IMR-90 (cell line): ENCODE measurements at regions not wholly inside any gene's neighbourhood (a gene's known extent, or its start where the extent isn't known, plus 50 kb on each side); places are given as distances from the start of the nearest gene placed in this dataset.

Source experiments
- ATAC-seq: fragments of 200-7000 bp; cut with Tn5 transposase; 2 replicates; pipeline ENCODE4 v1.9.1; 2020; ENCODE audit warnings: low read depth, mild to moderate bottlenecking, moderate library complexity
- BruUV-seq: library from RNA; stranded (reverse); fragments of 400-500 nt; replicated peaks from 2 replicates; lab custom pipeline; 2021; lab: Mats Ljungman, UMichigan
- CTCF ChIA-PET: fragments of 300-600 bp; formaldehyde crosslinking; extraction: SDS; loops from one replicate; lab custom pipeline; 2021; ENCODE audit warnings: antibody characterized with exemption; lab: Yijun Ruan, JAX
- POLR2A ChIA-PET: fragments of 300-600 bp; sonication (Branson Sonifier 250); formaldehyde crosslinking; loops from one replicate; lab custom pipeline; 2022; ENCODE audit warnings: antibody characterized with exemption; ENCODE audit not compliant: unreplicated experiment; lab: Charles Lee
- DNase-seq: peaks from one replicate; pipeline ENCODE4 v3.0.0; 2013
- H2AFZ ChIP-seq: replicated peaks from 2 replicates; pipeline ENCODE3; 2013; ENCODE audit warnings: low read length, mild to moderate bottlenecking; ENCODE audit not compliant: poor library complexity
- H2AK5ac ChIP-seq: 2 replicates; pipeline ENCODE4 v1.6.1; 2013; ENCODE audit warnings: low read depth, low read length, inconsistent platforms
- H2AK9ac ChIP-seq: replicated peaks from 2 replicates; pipeline ENCODE3; 2013; ENCODE audit warnings: mild to moderate bottlenecking, low read depth, low read length, moderate library complexity; ENCODE audit not compliant: poor library complexity
- H2BK120ac ChIP-seq: 2 replicates; pipeline ENCODE4 v1.6.1; 2013; ENCODE audit warnings: low read depth, low read length, inconsistent platforms
- H2BK15ac ChIP-seq: 3 replicates; pipeline ENCODE4 v1.6.1; 2013; ENCODE audit warnings: low read depth, low read length, inconsistent platforms
- H2BK20ac ChIP-seq: 2 replicates; pipeline ENCODE4 v1.6.1; 2013; ENCODE audit warnings: low read depth, mild to moderate bottlenecking, inconsistent platforms, low read length, moderate library complexity
- H2BK5ac ChIP-seq: 2 replicates; pipeline ENCODE4 v1.6.1; 2013; ENCODE audit warnings: mild to moderate bottlenecking, low read depth, low read length, inconsistent platforms; ENCODE audit not compliant: poor library complexity, severe bottlenecking
- H3K14ac ChIP-seq: replicated peaks from 2 replicates; pipeline ENCODE4 v1.6.1; 2013; ENCODE audit warnings: low read depth, low read length, inconsistent platforms
- H3K18ac ChIP-seq: 2 replicates; pipeline ENCODE4 v1.6.1; 2013; ENCODE audit warnings: low read depth, low read length, control low read depth
- H3K23ac ChIP-seq: 2 replicates; pipeline ENCODE4 v1.6.1; 2013; ENCODE audit warnings: low read depth, low read length, inconsistent platforms
- H3K27ac ChIP-seq: 2 replicates; pipeline ENCODE4 v1.5.1; 2013; ENCODE audit warnings: mild to moderate bottlenecking, control low read depth, low read length; ENCODE audit not compliant: insufficient read depth
- H3K27me3 ChIP-seq: 2 replicates; pipeline ENCODE4 v1.6.1; 2013; ENCODE audit warnings: low read length; ENCODE audit not compliant: control insufficient read depth, insufficient read depth
- H3K36me3 ChIP-seq: 2 replicates; pipeline ENCODE4 v1.6.1; 2013; ENCODE audit warnings: low read length, mixed read lengths; ENCODE audit not compliant: control insufficient read depth, insufficient read depth
- H3K4ac ChIP-seq: 2 replicates; pipeline ENCODE4 v1.6.1; 2013; ENCODE audit warnings: low read depth, low read length, inconsistent platforms
- H3K4me1 ChIP-seq: 2 replicates; pipeline ENCODE4 v1.6.1; 2013; ENCODE audit warnings: low read length, mixed read lengths; ENCODE audit not compliant: control insufficient read depth, insufficient read depth
- H3K4me2 ChIP-seq: 2 replicates; pipeline ENCODE4 v1.6.1; 2013; ENCODE audit warnings: low read depth, mild to moderate bottlenecking, control low read depth, low read length, moderate library complexity
- H3K4me3 ChIP-seq: 2 replicates; pipeline ENCODE4 v1.5.1; 2013; ENCODE audit warnings: low read depth, mild to moderate bottlenecking, control low read depth, low read length, moderate library complexity; ENCODE audit not compliant: insufficient read depth
- H3K56ac ChIP-seq: 2 replicates; pipeline ENCODE4 v1.6.1; 2013; ENCODE audit warnings: low read length, inconsistent platforms; ENCODE audit not compliant: insufficient read depth; ENCODE audit errors: extremely low read depth
- H3K79me1 ChIP-seq, 2 experiments: 2 replicates each; pipeline ENCODE4 v1.6.1; 2013; ENCODE audit warnings: low read length in 2 of 2, inconsistent platforms in 1 of 2, low read depth in 1 of 2
- H3K9ac ChIP-seq: 2 replicates; pipeline ENCODE4 v1.6.1; 2013; ENCODE audit warnings: low read depth, low read length, control low read depth
- H3K9me1 ChIP-seq: 2 replicates; pipeline ENCODE4 v1.6.1; 2013; ENCODE audit warnings: low read length, inconsistent platforms; ENCODE audit not compliant: insufficient read depth
- H3K9me3 ChIP-seq: 2 replicates; pipeline ENCODE4 v1.6.1; 2013; ENCODE audit warnings: low read length; ENCODE audit not compliant: control insufficient read depth, insufficient read depth
- H4K20me1 ChIP-seq: 2 replicates; pipeline ENCODE4 v1.6.1; 2013; ENCODE audit warnings: low read length, inconsistent platforms; ENCODE audit not compliant: insufficient read depth
- H4K5ac ChIP-seq: 2 replicates; pipeline ENCODE4 v1.6.1; 2013; ENCODE audit warnings: mild to moderate bottlenecking, low read depth, low read length, control low read depth
- H4K8ac ChIP-seq, 2 experiments: 2 replicates each; pipeline ENCODE4 v1.6.1; 2013; ENCODE audit warnings: low read depth in 2 of 2, low read length in 2 of 2, control low read depth in 1 of 2, inconsistent platforms in 1 of 2
- H4K91ac ChIP-seq: 2 replicates; pipeline ENCODE4 v1.6.1; 2013; ENCODE audit warnings: low read depth, low read length, inconsistent platforms; ENCODE audit not compliant: insufficient read depth
- BHLHE40 ChIP-seq: fragments of 150-350 bp; IDR thresholded peaks from 2 replicates; pipeline ENCODE4 v1.6.1; 2016; ENCODE audit warnings: mild to moderate bottlenecking, low read depth, low read length
- CEBPB ChIP-seq: IDR thresholded peaks from 2 replicates; pipeline ENCODE4 v1.6.1; 2012; ENCODE audit warnings: low read depth, low read length, improper control_type of control experiment
- CHD1 ChIP-seq: IDR thresholded peaks from 2 replicates; pipeline ENCODE4 v1.6.1; 2012; ENCODE audit warnings: low read depth, low read length, improper control_type of control experiment
- FOS ChIP-seq: fragments of 150-350 bp; IDR thresholded peaks from 2 replicates; pipeline ENCODE4 v1.6.1; 2016; ENCODE audit warnings: low read depth, low read length
- MAFK ChIP-seq: IDR thresholded peaks from 2 replicates; pipeline ENCODE4 v1.6.1; 2012; ENCODE audit warnings: low read depth, low read length, improper control_type of control experiment
- MAZ ChIP-seq: IDR thresholded peaks from 2 replicates; pipeline ENCODE4 v1.6.1; 2012; ENCODE audit warnings: low read depth, mild to moderate bottlenecking, low read length, improper control_type of control experiment, moderate library complexity, borderline replicate concordance
- MXI1 ChIP-seq: IDR thresholded peaks from 2 replicates; pipeline ENCODE4 v1.6.1; 2012; ENCODE audit warnings: low read depth, mild to moderate bottlenecking, low read length, moderate library complexity, borderline replicate concordance
- NFE2L2 ChIP-seq: fragments of 150-350 bp; IDR thresholded peaks from 2 replicates; pipeline ENCODE4 v1.6.1; 2016; ENCODE audit warnings: low read depth, mild to moderate bottlenecking, low read length
- POLR2A ChIP-seq: IDR thresholded peaks from 2 replicates; pipeline ENCODE4 v1.6.1; 2012; ENCODE audit warnings: mild to moderate bottlenecking, low read depth, low read length
- RAD21 ChIP-seq: IDR thresholded peaks from 2 replicates; pipeline ENCODE4 v1.6.1; 2012; ENCODE audit warnings: low read length, improper control_type of control experiment
- RCOR1 ChIP-seq: IDR thresholded peaks from 2 replicates; pipeline ENCODE4 v1.6.1; 2012; ENCODE audit warnings: mild to moderate bottlenecking, low read length, improper control_type of control experiment; ENCODE audit not compliant: insufficient replicate concordance
- RFX5 ChIP-seq: IDR thresholded peaks from 2 replicates; pipeline ENCODE4 v1.8.0; 2012; ENCODE audit warnings: low read depth, mild to moderate bottlenecking, low read length, moderate library complexity
- SMC3 ChIP-seq: fragments of 150-350 bp; IDR thresholded peaks from 2 replicates; pipeline ENCODE4 v1.6.1; 2016; ENCODE audit warnings: low read depth, mild to moderate bottlenecking, antibody characterized with exemption, low read length, moderate library complexity
- dilution Hi-C: fragments of 300-500 bp; cut with HindIII; formaldehyde crosslinking; loops from one replicate; pipeline ENCODE4 v1.14.3; 2018; ENCODE audit warnings: low sequenced_read_pairs; ENCODE audit not compliant: unreplicated experiment
- in situ Hi-C: fragments of 300-500 bp; cut with MboI; formaldehyde crosslinking; loops from 3 replicates; pipeline ENCODE4 v1.14.3; 2019; ENCODE audit warnings: low sequenced_read_pairs, inconsistent platforms, mixed read lengths
- intact Hi-C: fragments of 100-400 bp; cut with micrococcal nuclease; formaldehyde crosslinking; loops from 2 replicates; pipeline ENCODE4 v1.10.0; 2022
- TF ChIP-seq, protein P1 (sequence below): fragments of 150-350 bp; IDR thresholded peaks from 2 replicates; pipeline ENCODE4 v1.6.1; 2017; ENCODE audit warnings: mild to moderate bottlenecking, antibody characterized with exemption, low read length, low read depth
- TF ChIP-seq, protein P2 (sequence below): conservative IDR thresholded peaks from 2 replicates; pipeline ENCODE4 v1.5.1; 2012; ENCODE audit warnings: mild to moderate bottlenecking, low read depth, low read length, improper control_type of control experiment
- TF ChIP-seq, protein P3 (sequence below): fragments of 150-350 bp; IDR thresholded peaks from 2 replicates; pipeline ENCODE4 v1.6.1; 2016; ENCODE audit warnings: low read depth, mild to moderate bottlenecking, low read length, moderate library complexity, borderline replicate concordance

DNA sequence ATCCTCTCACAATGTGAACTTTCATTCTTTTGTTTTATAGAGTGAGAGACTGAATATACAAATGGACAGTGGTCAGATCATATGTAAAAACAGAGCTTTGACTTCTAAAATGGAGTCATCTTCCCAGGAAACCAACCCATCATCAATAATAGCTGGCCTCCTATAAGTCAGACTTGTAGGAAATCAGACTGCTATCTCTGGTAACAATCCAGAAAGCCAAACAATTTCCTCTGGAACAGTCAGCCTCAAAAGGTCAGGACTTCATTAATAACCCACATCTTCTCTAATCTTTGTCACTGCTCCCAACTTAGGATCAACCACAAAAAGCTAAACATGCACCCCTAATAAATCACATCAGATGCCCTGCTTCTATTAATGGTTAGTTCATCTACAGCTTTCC is 227.9 kb upstream of the G2E3 start:
- Histone ChIP-seq H3K36me3 (no peaks in the 10 kb centered on the region), H4K5ac (no peak overlapping the region), H3K4me1 (no peaks in the 10 kb centered on the region), H4K91ac (no peak overlapping the region), H2AK9ac (no peak overlapping the region), H3K9me1 (no peaks in the 10 kb centered on the region), H3K56ac (no peak overlapping the region), H3K23ac (no peak overlapping the region), H3K18ac (no peak overlapping the region), H3K14ac (no peak overlapping the region), H3K4ac (no peak overlapping the region), H2BK120ac (no peak overlapping the region), H2AK5ac (no peak overlapping the region), H2AFZ (no peak overlapping the region), H3K4me3 (no peak overlapping the region), H3K27me3 (peaks cover 3% of the 10 kb centered on the region; the same call in 1 of the 2 replicates), H4K20me1 (no peaks in the 10 kb centered on the region), H2BK20ac (no peak overlapping the region), H4K8ac (no peak overlapping the region), H2BK5ac (no peak overlapping the region), H3K4me2 (no peak overlapping the region), H3K27ac (no peak overlapping the region), H2BK15ac (no peak overlapping the region), H3K79me1 (no peaks in the 10 kb centered on the region), H3K9me3 (no peaks in the 10 kb centered on the region), H3K9ac (no peak overlapping the region)
- ATAC-seq, result no peak
- no peak for DNase-seq
- dilution Hi-C loops, result no loop called here
- POLR2A ChIA-PET, result no interaction called here
- TF ChIP-seq SMC3 (no peak), BHLHE40 (no peak), RFX5 (no peak), FOS (no peak), POLR2A (no peak), CHD1 (no peak), CEBPB (no peak), MAZ (no peak), RAD21 (no peak), NFE2L2 (no peak), RCOR1 (no peak), MXI1 (no peak), MAFK (no peak)
- TF ChIP-seq, protein P1, sequence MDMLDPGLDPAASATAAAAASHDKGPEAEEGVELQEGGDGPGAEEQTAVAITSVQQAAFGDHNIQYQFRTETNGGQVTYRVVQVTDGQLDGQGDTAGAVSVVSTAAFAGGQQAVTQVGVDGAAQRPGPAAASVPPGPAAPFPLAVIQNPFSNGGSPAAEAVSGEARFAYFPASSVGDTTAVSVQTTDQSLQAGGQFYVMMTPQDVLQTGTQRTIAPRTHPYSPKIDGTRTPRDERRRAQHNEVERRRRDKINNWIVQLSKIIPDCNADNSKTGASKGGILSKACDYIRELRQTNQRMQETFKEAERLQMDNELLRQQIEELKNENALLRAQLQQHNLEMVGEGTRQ, result no peak
- TF ChIP-seq, protein P2, sequence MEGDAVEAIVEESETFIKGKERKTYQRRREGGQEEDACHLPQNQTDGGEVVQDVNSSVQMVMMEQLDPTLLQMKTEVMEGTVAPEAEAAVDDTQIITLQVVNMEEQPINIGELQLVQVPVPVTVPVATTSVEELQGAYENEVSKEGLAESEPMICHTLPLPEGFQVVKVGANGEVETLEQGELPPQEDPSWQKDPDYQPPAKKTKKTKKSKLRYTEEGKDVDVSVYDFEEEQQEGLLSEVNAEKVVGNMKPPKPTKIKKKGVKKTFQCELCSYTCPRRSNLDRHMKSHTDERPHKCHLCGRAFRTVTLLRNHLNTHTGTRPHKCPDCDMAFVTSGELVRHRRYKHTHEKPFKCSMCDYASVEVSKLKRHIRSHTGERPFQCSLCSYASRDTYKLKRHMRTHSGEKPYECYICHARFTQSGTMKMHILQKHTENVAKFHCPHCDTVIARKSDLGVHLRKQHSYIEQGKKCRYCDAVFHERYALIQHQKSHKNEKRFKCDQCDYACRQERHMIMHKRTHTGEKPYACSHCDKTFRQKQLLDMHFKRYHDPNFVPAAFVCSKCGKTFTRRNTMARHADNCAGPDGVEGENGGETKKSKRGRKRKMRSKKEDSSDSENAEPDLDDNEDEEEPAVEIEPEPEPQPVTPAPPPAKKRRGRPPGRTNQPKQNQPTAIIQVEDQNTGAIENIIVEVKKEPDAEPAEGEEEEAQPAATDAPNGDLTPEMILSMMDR, result no peak
- TF ChIP-seq, protein P3, sequence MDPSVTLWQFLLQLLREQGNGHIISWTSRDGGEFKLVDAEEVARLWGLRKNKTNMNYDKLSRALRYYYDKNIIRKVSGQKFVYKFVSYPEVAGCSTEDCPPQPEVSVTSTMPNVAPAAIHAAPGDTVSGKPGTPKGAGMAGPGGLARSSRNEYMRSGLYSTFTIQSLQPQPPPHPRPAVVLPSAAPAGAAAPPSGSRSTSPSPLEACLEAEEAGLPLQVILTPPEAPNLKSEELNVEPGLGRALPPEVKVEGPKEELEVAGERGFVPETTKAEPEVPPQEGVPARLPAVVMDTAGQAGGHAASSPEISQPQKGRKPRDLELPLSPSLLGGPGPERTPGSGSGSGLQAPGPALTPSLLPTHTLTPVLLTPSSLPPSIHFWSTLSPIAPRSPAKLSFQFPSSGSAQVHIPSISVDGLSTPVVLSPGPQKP, result no peak
- BruUV-seq, result no TSS peak
- intact Hi-C loops, result no loop called here
- in situ Hi-C loops, result no loop called here
- CTCF ChIA-PET, result no interaction called here
